Tibial nerve (tissue), 4 donors: ENCODE measurements at regions not wholly inside any gene's neighbourhood (a gene's known extent, or its start where the extent isn't known, plus 50 kb on each side); places are given as distances from the start of the nearest gene placed in this dataset.
"Not testable (repeated sequence)": the region's sequence is repeated elsewhere in the genome, so short reads cannot be mapped to it uniquely, and the experiment has no call there.

Experiments
- DNase-seq, 2 donors: peaks; one replicate each; pipeline ENCODE4 v3.0.0-alpha.2; 2019; ENCODE audit warnings: low spot score in 2 of 2
- H3K27ac ChIP-seq, 4 donors: fragments of 200-600 bp; sonication (generic) in 3 of 4; one replicate each; pipeline ENCODE4 v1.5.1; 2017 to 2019; ENCODE audit warnings: mild to moderate bottlenecking in 1 of 4
- H3K27me3 ChIP-seq, 2 donors: fragments of 200-600 bp; sonication (generic) in 1 of 2; one replicate each; pipeline versions ENCODE4 v1.5.1 to v1.6.0; 2017 to 2019
- H3K36me3 ChIP-seq, 3 donors: fragments of 200-600 bp; sonication (generic); one replicate each; pipeline ENCODE4 v1.5.1; 2018 to 2019
- H3K4me1 ChIP-seq, 4 donors: fragments of 200-600 bp; sonication (generic) in 3 of 4; one replicate each; pipeline ENCODE4 v1.5.1; 2017 to 2019
- H3K4me3 ChIP-seq, 4 donors: fragments of 200-600 bp; sonication (generic) in 3 of 4; one replicate each; pipeline ENCODE4 v1.5.1; 2017 to 2019; ENCODE audit warnings: mild to moderate bottlenecking in 1 of 4, moderate library complexity in 1 of 4
- H3K9me3 ChIP-seq, 4 donors: fragments of 200-600 bp; sonication (generic) in 3 of 4; one replicate each; pipeline ENCODE4 v1.5.1; 2017 to 2019
- CTCF ChIP-seq, 5 experiments: fragments of 200-600 bp in 3 of 5; fragments of 450-650 bp in 2 of 5; sonication (generic) in 3 of 5; IDR thresholded peaks; one replicate each; pipeline ENCODE4 v1.5.1; 2016 to 2019; ENCODE audit warnings: antibody characterized with exemption in 5 of 5, mild to moderate bottlenecking in 3 of 5, moderate library complexity in 2 of 5
- EP300 ChIP-seq, 2 donors: sonication (generic); formaldehyde crosslinking; IDR thresholded peaks; one replicate each; pipeline ENCODE4 v1.6.1; 2017; ENCODE audit warnings: antibody characterized with exemption in 2 of 2, mild to moderate bottlenecking in 1 of 2
- POLR2A ChIP-seq, 2 donors: fragments of 450-650 bp; IDR thresholded peaks; one replicate each; pipeline ENCODE4 v1.6.1; 2017; ENCODE audit warnings: antibody characterized with exemption in 2 of 2, mild to moderate bottlenecking in 2 of 2, moderate library complexity in 2 of 2
- WGBS, 2 donors: methylation state at CpG; one replicate each; pipeline ENCODE4 v1.1.5; 2018; 5-methylcytosine and 5-hydroxymethylcytosine counted together

GRCh38 chr15:96207377-96208006 lies 123.0 kb upstream of the NR2F2 start:
- Histone ChIP-seq H3K27ac (no peak overlapping the region), H3K27me3 (no peaks in the 10 kb centered on the region), H3K4me1 (no peaks in the 10 kb centered on the region), H3K4me3 (no peak overlapping the region), H3K9me3 (peaks cover 0 to 17% (median 0%) of the 10 kb centered on the region in 4 donors), H3K36me3 (peaks cover 0 to 17% (median 0%) of the 10 kb centered on the region in 3 donors)
- DNase-seq = no peak
- 80 to 81% methylated on average over 2 of the region's 2 CpGs for WGBS, 2 donors
- TF ChIP-seq CTCF (IDR thresholded peaks at IDR 0.05) (no peak), EP300 (IDR thresholded peaks at IDR 0.05) (no peak), POLR2A (IDR thresholded peaks at IDR 0.05) (no peak)

- WGBS, 2 donors = 78 to 79% methylated on average over 8 of the region's 8 CpGs
- Histone ChIP-seq H3K27ac (no peak overlapping the region), H3K27me3 (no peaks in the 10 kb centered on the region), H3K36me3 (peaks cover 0 to 17% (median 0%) of the 10 kb centered on the region in 3 donors), H3K9me3 (peaks cover 0 to 17% (median 0%) of the 10 kb centered on the region in 4 donors), H3K4me3 (no peak overlapping the region), H3K4me1 (no peaks in the 10 kb centered on the region)
- no peak for TF ChIP-seq EP300 (IDR thresholded peaks at IDR 0.05)
- no peak for TF ChIP-seq POLR2A (IDR thresholded peaks at IDR 0.05)
- no peak for TF ChIP-seq CTCF (IDR thresholded peaks at IDR 0.05)
- no peak for DNase-seq
Observed at GRCh38 chr15:96209285-96209735, 121.2 kb upstream of the NR2F2 start.

- DNase-seq = no peak
- Histone ChIP-seq H3K4me1 (no peaks in the 10 kb centered on the region), H3K27ac (no peak overlapping the region), H3K4me3 (no peak overlapping the region), H3K27me3 (no peaks in the 10 kb centered on the region), H3K36me3 (peaks cover 0 to 12% (median 0%) of the 10 kb centered on the region in 3 donors), H3K9me3 (peaks cover 0 to 10% (median 0%) of the 10 kb centered on the region in 4 donors)
- TF ChIP-seq EP300 (IDR thresholded peaks at IDR 0.05) (no peak), POLR2A (IDR thresholded peaks at IDR 0.05) (no peak), CTCF (IDR thresholded peaks at IDR 0.05) (no peak)
- WGBS, 2 donors = 81 to 84% methylated on average over 2 of the region's 2 CpGs
Observed at GRCh38 chr15:96213045-96213444, 117.5 kb upstream of the NR2F2 start.

GRCh38 chr15:96213896-96214295 lies 116.6 kb upstream of the NR2F2 start:
- Histone ChIP-seq H3K36me3 (peaks cover 0 to 12% (median 0%) of the 10 kb centered on the region in 3 donors), H3K27me3 (no peaks in the 10 kb centered on the region), H3K4me1 (no peaks in the 10 kb centered on the region), H3K27ac (no peak overlapping the region), H3K4me3 (no peak overlapping the region), H3K9me3 (peaks cover 0 to 10% (median 0%) of the 10 kb centered on the region in 4 donors)
- no peak for TF ChIP-seq EP300 (IDR thresholded peaks at IDR 0.05)
- TF ChIP-seq CTCF (IDR thresholded peaks at IDR 0.05) = no peak
- no peak for TF ChIP-seq POLR2A (IDR thresholded peaks at IDR 0.05)
- no peak for DNase-seq
- WGBS, 2 donors = 67 to 70% methylated on average over 4 of the region's 4 CpGs

GRCh38 chr15:96216481-96216880 lies 114.0 kb upstream of the NR2F2 start:
- not testable (repeated sequence) for H3K27me3 ChIP-seq, H3K27ac ChIP-seq, H3K4me1 ChIP-seq, H3K4me3 ChIP-seq, H3K9me3 ChIP-seq, DNase-seq, H3K36me3 ChIP-seq
- WGBS, 2 donors = 94 to 100% methylated on average over 1 of the region's 1 CpG
